ENCODE measurements at regions not wholly inside any gene's neighbourhood (a gene's known extent, or its start where the extent isn't known, plus 50 kb on each side); places are given as distances from the start of the nearest gene placed in this dataset.

DNA sequence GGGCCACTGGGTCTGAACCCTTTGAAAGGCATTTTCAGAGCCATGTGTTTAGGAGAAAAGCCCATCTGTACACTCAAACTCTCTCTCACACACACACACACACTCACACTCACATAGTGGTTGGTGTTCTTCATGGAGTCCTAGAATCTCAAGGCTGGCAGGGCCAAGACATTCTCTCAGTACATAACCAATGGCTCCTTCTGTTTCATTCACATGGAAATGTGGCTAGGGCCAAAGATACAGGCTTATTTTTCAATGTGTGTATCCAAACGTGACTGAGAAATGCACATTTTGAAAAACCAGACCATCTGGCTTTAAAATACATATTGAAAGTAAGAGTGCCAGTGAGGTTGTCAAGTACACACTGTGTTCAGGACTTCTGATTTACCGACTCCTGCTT lies 59.0 kb upstream of the SALL1 start:
- DNase-seq, result no peak

DNA sequence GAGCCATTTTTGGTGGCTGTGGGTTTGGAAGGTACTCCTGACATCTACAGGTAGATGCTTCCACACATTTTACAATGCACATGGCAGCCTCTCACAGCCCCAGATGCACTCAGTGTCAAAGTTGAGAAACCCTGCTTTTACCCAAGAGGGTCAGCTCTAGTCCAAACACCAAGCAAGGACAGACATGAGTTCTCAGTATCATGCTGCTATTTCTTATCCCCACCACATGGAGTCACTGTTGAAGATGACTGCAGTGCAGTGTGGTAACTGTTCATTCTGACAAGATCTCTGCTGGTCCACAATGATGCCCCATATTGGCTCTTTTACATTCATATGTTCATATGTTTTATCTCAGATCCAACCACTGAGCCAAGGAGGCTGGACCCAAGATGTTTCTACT lies 50.5 kb upstream of the SALL1 start:
- no peak for DNase-seq
